GM12878 (cell line): ENCODE measurements at regions not wholly inside any gene's neighbourhood (a gene's known extent, or its start where the extent isn't known, plus 50 kb on each side); places are given as distances from the start of the nearest gene placed in this dataset.

ENCODE experiments used
- ATAC-seq: fragments of 200-7000 bp; cut with Tn5 transposase; 3 replicates; pipeline ENCODE4 v1.9.1; 2020; ENCODE audit warnings: mild to moderate bottlenecking, moderate library complexity
- BruUV-seq: library from RNA; stranded (reverse); fragments of 400-500 nt; replicated peaks from 2 replicates; lab custom pipeline; 2021; lab: Mats Ljungman, UMichigan
- CTCF ChIA-PET: fragments of 300-600 bp; sonication (Branson Sonifier 250); formaldehyde crosslinking; extraction: SDS; loops from one replicate; lab custom pipeline; 2021; ENCODE audit warnings: inconsistent platforms; lab: Yijun Ruan, JAX
- POLR2A ChIA-PET: fragments of 350-600 bp; formaldehyde crosslinking; extraction: SDS; loops from one replicate; lab custom pipeline; 2021; ENCODE audit warnings: inconsistent platforms; lab: Charles Lee
- RAD21 ChIA-PET: fragments of 300-600 bp; sonication (Branson Sonifier 250); formaldehyde crosslinking; loops from one replicate; lab custom pipeline; 2023; ENCODE audit warnings: antibody characterized with exemption; ENCODE audit not compliant: unreplicated experiment; lab: Charles Lee
- SMC1A ChIA-PET: fragments of 300-600 bp; sonication (Branson Sonifier 250); formaldehyde crosslinking; loops from one replicate; lab custom pipeline; 2023; ENCODE audit not compliant: unreplicated experiment, uncharacterized antibody; lab: Charles Lee
- DNase-seq: peaks from one replicate; pipeline ENCODE4 v3.0.0-alpha.2; 2011; ENCODE audit warnings: low read depth, low spot score
- FAIRE-seq: peaks from 3 replicates; lab custom pipeline; 2011; peaks lifted over from hg19 to GRCh38; lab: Jason Lieb, UNC
- H2AFZ ChIP-seq: 2 replicates; pipeline ENCODE4 v1.6.0; 2011; ENCODE audit warnings: low read depth, low read length, control low read depth; ENCODE audit not compliant: control insufficient read depth
- H3K27ac ChIP-seq: 2 replicates; pipeline ENCODE4 v1.5.1; 2011; ENCODE audit warnings: control low read depth; ENCODE audit not compliant: control insufficient read depth, insufficient read depth
- H3K27me3 ChIP-seq, 2 experiments: replicated peaks in 1 of 2; 2 replicates each; pipeline versions ENCODE4 v1.6.0 to v1.6.1; 2011; ENCODE audit warnings: low read length in 1 of 2; ENCODE audit not compliant: control insufficient read depth in 2 of 2, insufficient read depth in 2 of 2
- H3K36me3 ChIP-seq, 2 experiments: 2 replicates each; pipeline ENCODE4 v1.5.1; 2011; ENCODE audit warnings: low read length in 1 of 2; ENCODE audit not compliant: control insufficient read depth in 2 of 2, insufficient read depth in 2 of 2
- H3K4me1 ChIP-seq: 2 replicates; pipeline ENCODE4 v1.6.1; 2011; ENCODE audit warnings: mild to moderate bottlenecking, low read length, moderate library complexity, mixed read lengths; ENCODE audit not compliant: control insufficient read depth, insufficient read depth
- H3K4me2 ChIP-seq: 2 replicates; pipeline ENCODE4 v1.6.0; 2011; ENCODE audit warnings: control low read depth; ENCODE audit not compliant: control insufficient read depth, insufficient read depth
- H3K4me3 ChIP-seq: fragments of 200-600 bp; sonication (generic); 2 replicates; pipeline ENCODE4 v1.5.1; 2016
- H3K79me2 ChIP-seq: 2 replicates; pipeline ENCODE4 v1.6.0; 2011; ENCODE audit warnings: low read length; ENCODE audit not compliant: control insufficient read depth, insufficient read depth
- H3K9ac ChIP-seq: 2 replicates; pipeline ENCODE4 v1.8.0; 2011; ENCODE audit warnings: low read length, control low read depth, mixed read lengths; ENCODE audit not compliant: control insufficient read depth, insufficient read depth
- H3K9me3 ChIP-seq: replicated peaks from 3 replicates; pipeline ENCODE4 v1.5.1; 2011; ENCODE audit warnings: mild to moderate bottlenecking, low read length; ENCODE audit not compliant: control insufficient read depth, insufficient read depth
- H4K20me1 ChIP-seq: 2 replicates; pipeline ENCODE4 v1.6.0; 2011; ENCODE audit not compliant: control insufficient read depth, insufficient read depth
- ATF7 ChIP-seq: fragments of 450-650 bp; IDR thresholded peaks from 2 replicates; pipeline ENCODE4 v1.6.1; 2016; ENCODE audit warnings: low read depth, mild to moderate bottlenecking
- EZH2 ChIP-seq: IDR thresholded peaks from 2 replicates; pipeline ENCODE4 v1.6.1; 2012; ENCODE audit warnings: low read depth, mild to moderate bottlenecking, control low read depth, inconsistent platforms, low read length, borderline replicate concordance; ENCODE audit not compliant: control insufficient read depth
- HDAC2 ChIP-seq: fragments of 200-600 bp; sonication (generic); IDR thresholded peaks from 2 replicates; pipeline ENCODE4 v1.6.1; 2017
- HSF1 ChIP-seq: fragments of 150-350 bp; IDR thresholded peaks from 2 replicates; pipeline ENCODE4 v1.6.1; 2014; ENCODE audit warnings: mild to moderate bottlenecking, low read depth, low read length
- LARP7 ChIP-seq: fragments of 450-650 bp; IDR thresholded peaks from 2 replicates; pipeline ENCODE4 v1.6.1; 2017; ENCODE audit warnings: mild to moderate bottlenecking
- MEF2A ChIP-seq: IDR thresholded peaks from 2 replicates; pipeline ENCODE4 v1.6.1; 2011; ENCODE audit warnings: low read depth, mild to moderate bottlenecking, low read length, moderate library complexity; ENCODE audit not compliant: insufficient read depth
- NFIC ChIP-seq: IDR thresholded peaks from 2 replicates; pipeline ENCODE4 v1.6.1; 2012; ENCODE audit warnings: low read depth, mild to moderate bottlenecking, inconsistent platforms, low read length, moderate library complexity
- PML ChIP-seq: IDR thresholded peaks from 2 replicates; pipeline ENCODE4 v1.6.1; 2012; ENCODE audit warnings: low read length, inconsistent platforms
- POU2F2 ChIP-seq: IDR thresholded peaks from 3 replicates; pipeline ENCODE4 v1.6.1; 2011; ENCODE audit warnings: low read depth, mild to moderate bottlenecking, low read length, borderline replicate concordance
- YBX1 ChIP-seq: fragments of 450-650 bp; IDR thresholded peaks from 2 replicates; pipeline ENCODE4 v1.6.1; 2016; ENCODE audit warnings: antibody characterized with exemption
- ZNF24 ChIP-seq: fragments of 450-650 bp; IDR thresholded peaks from 2 replicates; pipeline ENCODE4 v1.6.1; 2017; ENCODE audit warnings: antibody characterized with exemption, mild to moderate bottlenecking
- WGBS: methylation state at CpG from one replicate; pipeline ENCODE4 v1.1.6; 2016; ENCODE audit warnings: low lambda C conversion rate; ENCODE audit not compliant: insufficient replicate concordance, insufficient coverage; ENCODE audit errors: missing lambda C conversion rate; 5-methylcytosine and 5-hydroxymethylcytosine counted together
- in situ Hi-C: fragments of 300-500 bp; cut with MboI; formaldehyde crosslinking; loops from 9 replicates; pipeline ENCODE4 v1.14.3; 2018; ENCODE audit warnings: mixed read lengths
- intact Hi-C: fragments of 100-400 bp; cut with micrococcal nuclease; formaldehyde crosslinking; loops from one replicate; pipeline ENCODE4 v1.14.2; 2022; ENCODE audit not compliant: unreplicated experiment

GRCh38 chr14:104262515-104263514, 124.4 kb downstream of the KIF26A start:
- no peak overlapping the region for H3K27ac ChIP-seq
- H3K79me2 ChIP-seq: no peaks in the 10 kb centered on the region
- H3K27me3 ChIP-seq: no peaks in the 10 kb centered on the region
- no peak overlapping the region for H3K9ac ChIP-seq
- no peak for TF ChIP-seq POU2F2
- no peak for TF ChIP-seq ATF7
- no peak for TF ChIP-seq ZNF24
- no peak for TF ChIP-seq YBX1
- TF ChIP-seq HSF1: no peak
- no peak for TF ChIP-seq HDAC2
- no peak for TF ChIP-seq NFIC
- TF ChIP-seq PML: no peak
- no peak for TF ChIP-seq EZH2
- no peak for TF ChIP-seq LARP7
- no peak for TF ChIP-seq MEF2A
- TF ChIP-seq, all 136 proteins: peak for 0
- no TSS peak for BruUV-seq
- no peaks in the 10 kb centered on the region for H3K9me3 ChIP-seq
- no peak overlapping the region for H3K4me3 ChIP-seq
- no peaks in the 10 kb centered on the region for H4K20me1 ChIP-seq
- ChIA-PET SMC1A (no interaction called here), RAD21 (no interaction called here), POLR2A (no interaction called here), CTCF (no interaction called here)
- in situ Hi-C loops: no loop called here
- no peaks in the 10 kb centered on the region for H3K4me1 ChIP-seq
- FAIRE-seq (no peak), ATAC-seq (no peak), DNase-seq (no peak)
- no peaks in the 10 kb centered on the region for H3K36me3 ChIP-seq
- no peak overlapping the region for H2AFZ ChIP-seq
- intact Hi-C loops: no loop called here
- H3K4me2 ChIP-seq: no peak overlapping the region
- 30% methylated on average over 12 of the region's 16 CpGs for WGBS
